ENCODE measurements at regions not wholly inside any gene's neighbourhood (a gene's known extent, or its start where the extent isn't known, plus 50 kb on each side); places are given as distances from the start of the nearest gene placed in this dataset.

DNA sequence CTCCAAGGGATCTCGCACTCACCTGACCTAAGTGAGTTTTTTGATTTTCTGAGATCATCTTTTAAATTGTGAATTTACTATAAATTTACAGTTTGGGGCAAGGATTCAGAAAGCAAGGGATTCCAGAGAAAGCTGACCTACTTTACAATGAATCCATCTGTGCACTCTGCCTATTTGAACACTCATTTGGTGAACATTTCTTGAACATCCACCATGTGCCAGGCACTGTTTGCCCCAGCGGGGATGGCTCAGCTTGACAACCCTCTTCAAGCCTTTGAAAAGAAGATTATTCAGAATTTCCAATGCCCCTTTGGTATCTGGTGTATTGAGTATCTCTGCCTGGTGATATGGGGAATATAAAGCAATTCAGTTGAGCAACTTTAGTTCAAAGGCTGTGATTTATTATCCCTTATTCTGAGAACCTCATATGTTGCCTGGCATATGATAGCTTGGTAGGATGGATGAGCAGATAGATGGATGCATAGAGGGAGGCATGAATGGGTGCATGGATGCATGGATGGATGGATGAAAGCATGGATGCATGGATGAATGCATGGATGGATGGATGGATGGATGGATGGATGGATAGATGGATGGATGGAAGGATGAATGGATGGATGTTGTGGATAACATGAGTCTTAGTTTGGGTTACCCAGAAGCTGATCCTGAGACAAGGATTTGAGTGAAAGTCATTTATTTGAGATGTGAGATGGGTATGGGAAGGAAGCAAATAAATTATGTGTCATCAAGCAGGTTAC is 149.7 kb upstream of the ZNF366 start:
- Mint-ChIP-seq H3K9me3 (ENCODE audit: unreplicated experiment) (no peaks in the 10 kb centered on the region), H3K27ac (ENCODE audit: low read depth, unreplicated experiment) (no peak overlapping the region), H3K36me3 (ENCODE audit: insufficient read depth, unreplicated experiment) (no peaks in the 10 kb centered on the region), H3K4me1 (ENCODE audit: insufficient read depth, unreplicated experiment) (no peaks in the 10 kb centered on the region), H3K4me3 (ENCODE audit: unreplicated experiment) (no peak overlapping the region), H3K27me3 (ENCODE audit: insufficient read depth, unreplicated experiment) (no peaks in the 10 kb centered on the region)
- intact Hi-C loops (cut with micrococcal nuclease) = no loop called here
- no TSS peak for BruUV-seq (replicated peaks)
- DNase-seq (ENCODE audit: unreplicated experiment) = no peak
- ChIA-PET CTCF (no interaction called here), POLR2A (interaction anchor here (0.6 kb wide), 1 partner anchor 212 kb away, joined by 3 read pairs; no protein-coding TSS in a partner anchor)
- TF ChIP-seq, protein P1, sequence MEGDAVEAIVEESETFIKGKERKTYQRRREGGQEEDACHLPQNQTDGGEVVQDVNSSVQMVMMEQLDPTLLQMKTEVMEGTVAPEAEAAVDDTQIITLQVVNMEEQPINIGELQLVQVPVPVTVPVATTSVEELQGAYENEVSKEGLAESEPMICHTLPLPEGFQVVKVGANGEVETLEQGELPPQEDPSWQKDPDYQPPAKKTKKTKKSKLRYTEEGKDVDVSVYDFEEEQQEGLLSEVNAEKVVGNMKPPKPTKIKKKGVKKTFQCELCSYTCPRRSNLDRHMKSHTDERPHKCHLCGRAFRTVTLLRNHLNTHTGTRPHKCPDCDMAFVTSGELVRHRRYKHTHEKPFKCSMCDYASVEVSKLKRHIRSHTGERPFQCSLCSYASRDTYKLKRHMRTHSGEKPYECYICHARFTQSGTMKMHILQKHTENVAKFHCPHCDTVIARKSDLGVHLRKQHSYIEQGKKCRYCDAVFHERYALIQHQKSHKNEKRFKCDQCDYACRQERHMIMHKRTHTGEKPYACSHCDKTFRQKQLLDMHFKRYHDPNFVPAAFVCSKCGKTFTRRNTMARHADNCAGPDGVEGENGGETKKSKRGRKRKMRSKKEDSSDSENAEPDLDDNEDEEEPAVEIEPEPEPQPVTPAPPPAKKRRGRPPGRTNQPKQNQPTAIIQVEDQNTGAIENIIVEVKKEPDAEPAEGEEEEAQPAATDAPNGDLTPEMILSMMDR (IDR thresholded peaks at IDR 0.05; ENCODE audit: unreplicated experiment) = no peak

DNA sequence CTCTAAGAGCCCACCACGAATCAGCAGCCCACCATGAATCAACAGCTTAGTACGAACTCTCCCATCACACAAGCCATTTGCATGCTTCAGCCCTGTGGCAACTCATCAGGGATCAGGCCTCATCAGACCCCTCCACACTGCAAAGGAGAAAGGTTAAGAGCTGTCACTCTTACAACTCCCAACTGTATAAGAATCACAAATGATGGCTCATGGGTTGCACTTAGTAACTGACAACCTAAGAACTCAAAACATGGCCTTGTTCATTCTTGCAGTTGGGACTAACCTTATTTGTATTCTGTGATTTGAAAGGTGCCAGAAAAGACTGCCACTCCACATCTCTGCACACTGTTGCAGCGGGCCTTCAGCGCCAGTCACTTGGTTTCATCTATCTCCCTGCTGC is 149.1 kb upstream of the ZNF366 start:
- no TSS peak for BruUV-seq (replicated peaks)
- POLR2A ChIA-PET = no interaction called here
- Mint-ChIP-seq H3K27me3 (ENCODE audit: insufficient read depth, unreplicated experiment) (no peaks in the 10 kb centered on the region), H3K4me1 (ENCODE audit: insufficient read depth, unreplicated experiment) (peaks cover 3% of the 10 kb centered on the region), H3K36me3 (ENCODE audit: insufficient read depth, unreplicated experiment) (no peaks in the 10 kb centered on the region), H3K27ac (ENCODE audit: low read depth, unreplicated experiment) (no peak overlapping the region), H3K4me3 (ENCODE audit: unreplicated experiment) (no peak overlapping the region), H3K9me3 (ENCODE audit: unreplicated experiment) (no peaks in the 10 kb centered on the region)
- TF ChIP-seq, protein P1 (IDR thresholded peaks at IDR 0.05; ENCODE audit: unreplicated experiment) = no peak
- CTCF ChIA-PET = no interaction called here
- intact Hi-C loops (cut with micrococcal nuclease) = no loop called here
- DNase-seq (ENCODE audit: unreplicated experiment) = no peak

DNA sequence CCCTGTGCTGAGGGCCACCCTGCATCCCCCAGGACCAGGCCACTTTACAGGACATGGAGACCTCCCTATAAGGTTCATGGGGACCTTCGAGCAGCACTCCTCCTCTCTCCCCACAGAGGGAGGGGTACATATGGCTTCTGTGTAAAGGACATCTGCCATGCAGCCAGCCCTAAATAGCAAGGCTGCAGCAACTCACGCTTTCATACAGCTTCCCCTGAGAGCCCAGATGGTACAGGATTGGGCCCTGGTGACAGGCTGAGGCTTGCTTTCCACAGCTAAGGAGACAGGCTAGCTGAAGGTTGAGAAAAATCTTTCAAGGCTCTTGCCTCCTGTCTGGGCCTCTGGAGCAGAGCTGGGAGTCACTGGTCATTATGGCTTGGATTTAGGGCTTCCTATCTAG is 147.0 kb upstream of the ZNF366 start:
- TF ChIP-seq, protein P1 (IDR thresholded peaks at IDR 0.05; ENCODE audit: unreplicated experiment) = no peak
- CTCF ChIA-PET = interaction anchor here (0.6 kb wide), 1 partner anchor 188 kb away, joined by 3 read pairs; no protein-coding TSS in a partner anchor
- DNase-seq (ENCODE audit: unreplicated experiment) = no peak
- Mint-ChIP-seq H3K9me3 (ENCODE audit: unreplicated experiment) (no peaks in the 10 kb centered on the region), H3K4me3 (ENCODE audit: unreplicated experiment) (no peak overlapping the region), H3K4me1 (ENCODE audit: insufficient read depth, unreplicated experiment) (peaks cover 10% of the 10 kb centered on the region), H3K36me3 (ENCODE audit: insufficient read depth, unreplicated experiment) (no peaks in the 10 kb centered on the region), H3K27me3 (ENCODE audit: insufficient read depth, unreplicated experiment) (no peaks in the 10 kb centered on the region), H3K27ac (ENCODE audit: low read depth, unreplicated experiment) (no peak overlapping the region)
- BruUV-seq (replicated peaks) = no TSS peak
- POLR2A ChIA-PET = no interaction called here
- intact Hi-C loops (cut with micrococcal nuclease) = no loop called here

DNA sequence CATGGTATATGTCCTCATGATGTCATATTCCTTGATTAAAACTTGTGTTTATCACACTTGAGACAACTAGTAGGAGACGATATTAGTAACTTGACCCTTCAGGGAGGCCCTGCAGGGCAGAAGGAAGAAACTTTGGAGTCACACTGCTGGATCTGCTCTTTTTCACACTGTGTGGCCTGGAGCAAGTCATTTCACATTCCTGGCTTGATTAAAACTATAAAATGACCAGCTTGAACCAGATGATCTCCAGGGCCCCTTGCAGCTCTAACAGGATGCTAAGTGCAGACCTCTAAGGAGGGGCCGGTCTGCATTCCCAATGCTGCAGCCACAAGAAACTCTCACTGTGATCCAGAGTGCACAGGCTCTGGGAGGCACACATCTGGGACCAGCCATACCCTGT is 146.4 kb upstream of the ZNF366 start:
- no peaks in the 10 kb centered on the region for H3K9me3 Mint-ChIP-seq (ENCODE audit: unreplicated experiment)
- no peak overlapping the region for H3K27ac Mint-ChIP-seq (ENCODE audit: low read depth, unreplicated experiment)
- ChIA-PET CTCF (interaction anchor here (0.6 kb wide), 1 partner anchor 188 kb away, joined by 3 read pairs; no protein-coding TSS in a partner anchor), POLR2A (interaction anchor here (0.8 kb wide), 1 partner anchor 204 kb away, joined by 3 read pairs; no protein-coding TSS in a partner anchor)
- no peak overlapping the region for H3K4me3 Mint-ChIP-seq (ENCODE audit: unreplicated experiment)
- DNase-seq (ENCODE audit: unreplicated experiment) = no peak
- TF ChIP-seq, protein P1 (IDR thresholded peaks at IDR 0.05; ENCODE audit: unreplicated experiment) = no peak
- peaks cover 15% of the 10 kb centered on the region for H3K4me1 Mint-ChIP-seq (ENCODE audit: insufficient read depth, unreplicated experiment)
- BruUV-seq (replicated peaks) = no TSS peak
- intact Hi-C loops (cut with micrococcal nuclease) = no loop called here
- H3K36me3 Mint-ChIP-seq (ENCODE audit: insufficient read depth, unreplicated experiment) = no peaks in the 10 kb centered on the region
- no peaks in the 10 kb centered on the region for H3K27me3 Mint-ChIP-seq (ENCODE audit: insufficient read depth, unreplicated experiment)

All from MCF 10A (cell line).